ENCODE measurements at regions not wholly inside any gene's neighbourhood (a gene's known extent, or its start where the extent isn't known, plus 50 kb on each side); places are given as distances from the start of the nearest gene placed in this dataset.

DNA sequence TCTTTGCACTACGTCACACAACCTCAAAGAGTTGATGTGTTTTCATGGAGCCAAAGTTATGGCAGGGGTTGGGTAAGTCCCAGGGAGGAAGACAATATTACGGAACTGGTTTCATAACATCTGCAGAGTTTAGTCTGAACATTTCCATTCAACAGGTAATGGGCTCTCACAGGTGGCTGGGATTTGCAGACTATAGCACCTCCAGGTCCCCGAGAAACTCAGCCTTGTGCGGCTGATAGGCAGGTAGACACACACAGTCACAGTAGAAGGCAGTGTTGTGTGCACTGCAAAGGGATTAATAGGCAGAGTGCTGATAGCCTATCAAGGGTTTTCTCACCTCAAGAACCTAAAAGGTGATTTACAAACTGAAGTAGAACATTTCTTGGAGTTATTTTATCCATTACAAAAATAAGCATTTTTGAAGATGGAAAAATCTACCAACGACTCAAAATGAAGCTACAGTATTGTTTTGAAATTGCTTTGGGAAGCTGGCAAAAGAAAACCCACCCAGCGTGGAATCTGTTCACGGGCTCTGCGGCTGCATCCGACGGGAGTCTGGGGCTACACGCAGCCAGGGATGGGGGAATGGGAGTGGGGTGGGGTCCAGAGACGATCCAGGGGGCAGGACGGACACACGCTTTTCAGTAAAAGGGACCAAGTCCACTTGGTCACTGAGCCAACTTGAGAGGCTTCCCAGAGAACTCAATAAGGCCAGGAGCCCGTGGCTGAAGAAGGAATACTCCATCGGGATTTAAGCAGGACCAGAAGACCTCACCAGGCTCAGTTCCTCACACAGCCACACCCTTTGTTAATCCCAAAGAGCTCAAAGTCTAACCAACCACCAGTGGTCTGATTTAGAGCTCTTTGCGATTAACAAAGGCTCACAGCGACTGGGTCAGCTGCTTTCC, 82.9 kb downstream of the CHRNA1 start:
- Histone ChIP-seq H3K4me3 (peak overlapping the region; percentile 35 to 92 (median 78)), H3K36me3 (replicated peaks in 1 of 2) (no peaks in the 10 kb centered on the region), H3K27ac (peak overlapping the region in 1 of 5 donors; percentile 64), H3K4me1 (replicated peaks in 1 of 2) (peaks cover 0 to 6% of the 10 kb centered on the region in 2 donors), H3K27me3 (no peaks in the 10 kb centered on the region), H3K9me3 (replicated peaks in 1 of 3) (no peaks in the 10 kb centered on the region)
- 50 to 53% (median 51%) methylated on average over 16 to 18 of the region's 18 CpGs for WGBS, 4 donors
- DNase-seq, result no peak
- no peak for TF ChIP-seq POLR2A (IDR thresholded peaks at IDR 0.05)
- TF ChIP-seq, protein P1, sequence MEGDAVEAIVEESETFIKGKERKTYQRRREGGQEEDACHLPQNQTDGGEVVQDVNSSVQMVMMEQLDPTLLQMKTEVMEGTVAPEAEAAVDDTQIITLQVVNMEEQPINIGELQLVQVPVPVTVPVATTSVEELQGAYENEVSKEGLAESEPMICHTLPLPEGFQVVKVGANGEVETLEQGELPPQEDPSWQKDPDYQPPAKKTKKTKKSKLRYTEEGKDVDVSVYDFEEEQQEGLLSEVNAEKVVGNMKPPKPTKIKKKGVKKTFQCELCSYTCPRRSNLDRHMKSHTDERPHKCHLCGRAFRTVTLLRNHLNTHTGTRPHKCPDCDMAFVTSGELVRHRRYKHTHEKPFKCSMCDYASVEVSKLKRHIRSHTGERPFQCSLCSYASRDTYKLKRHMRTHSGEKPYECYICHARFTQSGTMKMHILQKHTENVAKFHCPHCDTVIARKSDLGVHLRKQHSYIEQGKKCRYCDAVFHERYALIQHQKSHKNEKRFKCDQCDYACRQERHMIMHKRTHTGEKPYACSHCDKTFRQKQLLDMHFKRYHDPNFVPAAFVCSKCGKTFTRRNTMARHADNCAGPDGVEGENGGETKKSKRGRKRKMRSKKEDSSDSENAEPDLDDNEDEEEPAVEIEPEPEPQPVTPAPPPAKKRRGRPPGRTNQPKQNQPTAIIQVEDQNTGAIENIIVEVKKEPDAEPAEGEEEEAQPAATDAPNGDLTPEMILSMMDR (IDR thresholded peaks at IDR 0.05), result no peak
- intact Hi-C loops (cut with DNase I), result loop anchor here in 1 of 2 donors (10.0 kb wide), 1 partner anchor 77 kb away; no protein-coding TSS in a partner anchor

DNA sequence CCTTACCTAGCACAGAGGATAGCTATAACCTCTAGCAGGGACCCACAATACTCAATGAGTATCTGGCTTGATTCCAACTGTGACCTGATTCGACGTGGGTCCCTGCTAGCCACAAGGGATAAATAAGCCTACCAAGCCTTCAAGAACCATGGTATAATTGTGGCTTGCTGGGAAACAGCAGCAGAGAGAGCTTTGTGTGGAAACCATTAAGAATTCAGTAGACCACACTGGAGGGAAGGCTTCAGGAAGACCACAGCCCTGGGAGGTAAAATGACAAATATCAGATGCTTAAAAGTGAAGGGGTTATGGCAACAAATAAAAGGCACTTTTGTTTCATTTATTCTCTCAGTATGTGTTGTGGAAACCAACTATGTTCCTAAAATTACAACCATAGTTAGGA, 82.6 kb upstream of the WIPF1 start:
- Histone ChIP-seq H3K4me1 (replicated peaks in 1 of 2) (peaks cover 0 to 6% of the 10 kb centered on the region in 2 donors), H3K36me3 (replicated peaks in 1 of 2) (no peaks in the 10 kb centered on the region), H3K27me3 (no peaks in the 10 kb centered on the region), H3K4me3 (no peak overlapping the region), H3K27ac (no peak overlapping the region), H3K9me3 (replicated peaks in 1 of 3) (no peaks in the 10 kb centered on the region)
- no peak for TF ChIP-seq POLR2A (IDR thresholded peaks at IDR 0.05)
- TF ChIP-seq, protein P1 (IDR thresholded peaks at IDR 0.05), result no peak
- 60 to 73% (median 70%) methylated on average over 2 of the region's 2 CpGs for WGBS, 4 donors
- intact Hi-C loops (cut with DNase I), result loop anchor here in 1 of 2 donors (10.0 kb wide), 1 partner anchor 75 kb away; no protein-coding TSS in a partner anchor
- no peak for DNase-seq

DNA sequence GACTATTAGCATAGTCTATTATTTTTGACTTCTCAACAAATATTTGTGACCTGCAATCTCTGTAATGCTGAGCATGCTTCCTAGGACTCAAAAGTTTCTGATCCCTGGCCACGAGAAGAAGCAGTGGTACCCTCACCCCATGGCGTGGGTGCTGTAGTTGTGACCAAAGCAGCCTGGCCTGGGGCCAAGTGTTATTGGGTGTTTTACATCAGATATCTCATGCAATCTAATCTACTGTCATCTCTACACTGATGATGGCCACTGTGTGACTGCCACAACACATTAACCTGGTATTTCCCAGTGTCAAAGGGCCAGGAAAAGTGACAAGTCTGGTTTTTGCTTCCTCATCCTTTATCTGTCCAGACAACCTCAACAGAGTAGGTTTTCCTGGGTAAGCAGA, 80.8 kb upstream of the WIPF1 start:
- intact Hi-C loops (cut with DNase I), result no loop called here
- Histone ChIP-seq H3K4me3 (no peak overlapping the region), H3K27ac (no peak overlapping the region), H3K9me3 (replicated peaks in 1 of 3) (no peaks in the 10 kb centered on the region), H3K4me1 (replicated peaks in 1 of 2) (peaks cover 0 to 4% of the 10 kb centered on the region in 2 donors), H3K36me3 (replicated peaks in 1 of 2) (no peaks in the 10 kb centered on the region), H3K27me3 (no peaks in the 10 kb centered on the region)
- WGBS, 4 donors, result 90 to 94% (median 91%) methylated on average over 2 of the region's 2 CpGs
- TF ChIP-seq POLR2A (IDR thresholded peaks at IDR 0.05), result no peak
- TF ChIP-seq, protein P1 (IDR thresholded peaks at IDR 0.05), result no peak
- DNase-seq, result no peak

DNA sequence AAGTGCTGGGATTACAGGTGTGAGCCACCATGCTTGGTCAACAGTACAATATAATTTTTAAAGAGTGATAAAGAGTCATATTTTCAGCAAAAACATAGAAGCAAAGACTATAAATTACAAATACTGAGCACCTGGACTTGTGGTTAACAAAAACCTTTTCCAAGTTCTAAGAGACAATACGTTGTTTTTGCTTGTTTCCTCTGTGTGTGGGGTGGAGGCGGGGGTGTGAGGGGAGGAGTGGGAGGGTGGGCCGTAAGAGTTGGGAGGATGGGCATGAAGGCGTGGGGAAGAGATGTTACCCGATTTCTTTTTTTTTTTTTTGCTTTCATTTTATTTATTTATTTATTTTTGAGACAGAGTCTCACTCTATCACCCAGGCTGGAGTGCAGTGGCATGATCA, 78.0 kb upstream of the WIPF1 start:
- TF ChIP-seq, protein P1 (IDR thresholded peaks at IDR 0.05), result no peak
- TF ChIP-seq POLR2A (IDR thresholded peaks at IDR 0.05), result no peak
- intact Hi-C loops (cut with DNase I), result no loop called here
- Histone ChIP-seq H3K36me3 (replicated peaks in 1 of 2) (no peaks in the 10 kb centered on the region), H3K27ac (no peak overlapping the region), H3K27me3 (no peaks in the 10 kb centered on the region), H3K4me3 (no peak overlapping the region), H3K9me3 (replicated peaks in 1 of 3) (peaks cover 0 to 9% (median 0%) of the 10 kb centered on the region in 3 donors), H3K4me1 (replicated peaks in 1 of 2) (no peaks in the 10 kb centered on the region)
- 91 to 99% (median 93%) methylated on average over 5 of the region's 5 CpGs for WGBS, 4 donors
- DNase-seq, result no peak

All from adrenal gland (tissue), 9 donors.